ENCODE measurements at regions not wholly inside any gene's neighbourhood (a gene's known extent, or its start where the extent isn't known, plus 50 kb on each side); places are given as distances from the start of the nearest gene placed in this dataset.

DNA sequence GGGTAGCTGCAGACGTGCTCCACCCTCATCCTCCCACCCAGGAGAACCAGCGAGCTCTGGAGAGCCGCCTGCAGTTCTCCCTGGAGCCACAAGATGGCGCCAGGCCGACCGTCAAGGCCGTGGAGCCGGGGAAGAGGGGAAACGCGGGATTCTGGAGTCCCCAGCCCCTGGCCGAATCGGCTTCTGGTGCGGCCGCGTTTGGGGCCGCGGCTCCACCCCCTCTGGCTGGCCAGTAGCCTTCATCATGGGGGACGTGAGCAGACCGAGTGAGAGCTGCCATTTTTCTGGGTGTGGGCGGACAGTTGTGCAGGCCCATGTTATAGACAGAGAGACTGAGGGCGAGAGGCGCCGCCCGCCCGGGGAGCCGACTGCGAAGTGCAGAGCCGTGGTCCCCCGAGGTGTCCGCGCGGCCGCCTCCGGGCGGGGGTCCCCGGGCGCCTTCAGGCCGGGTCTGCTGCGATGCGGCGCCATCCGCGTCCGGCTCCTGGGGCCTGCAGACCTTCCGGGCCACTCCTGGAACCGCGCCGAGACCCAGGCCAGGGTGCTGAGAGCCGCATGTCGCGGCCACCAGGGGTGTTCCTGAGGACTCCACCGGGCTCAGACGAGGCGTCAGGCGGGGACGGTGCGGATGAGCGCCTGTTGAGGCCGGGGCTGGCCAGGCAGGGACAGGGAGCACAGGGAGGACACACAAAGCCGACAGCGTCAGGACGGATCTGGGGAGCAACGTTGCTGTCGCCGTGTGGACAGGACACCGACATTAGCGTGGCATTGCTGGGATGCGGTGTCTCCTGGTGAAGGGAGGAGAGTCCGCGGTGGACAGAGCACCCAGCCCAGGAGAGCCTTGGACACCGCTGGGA lies 418.2 kb upstream of the HS6ST1 start:
- H3K36me3 Mint-ChIP-seq, result no peaks in the 10 kb centered on the region
- ChIA-PET POLR2A (no interaction called here), CTCF (interaction anchor here (0.5 to 1.8 kb wide), 45 partner anchors 9 to 1187 kb away, joined by 3 to 20 read pairs (median 3); no protein-coding TSS in a partner anchor)
- peak overlapping the region; percentile 69 for H3K4me3 Mint-ChIP-seq
- DNase-seq (ENCODE audit: low spot score) (peak; percentile 92), ATAC-seq (peak; percentile 90)
- H3K27me3 Mint-ChIP-seq (ENCODE audit: low read depth), result peaks cover 16% of the 10 kb centered on the region
- no peak overlapping the region for H3K27ac Mint-ChIP-seq
- H3K4me1 Mint-ChIP-seq, result peaks cover 3% of the 10 kb centered on the region; the same call in 1 of the 2 replicates
- no peaks in the 10 kb centered on the region for H3K9me3 Mint-ChIP-seq
- TF ChIP-seq E2F5 (CRISPR knock-in tag; IDR thresholded peaks at IDR 0.05), result 0 out of 2 replicates have a peak, but pooled peaks have one; percentile 43
- peak; percentile 80; the same call in 1 of the 2 replicates for TF ChIP-seq HMGXB4 (CRISPR knock-in tag; IDR thresholded peaks at IDR 0.05)
- TF ChIP-seq ZNF423 (CRISPR knock-in tag; IDR thresholded peaks at IDR 0.05), result 0 out of 2 replicates have a peak, but pooled peaks have one; percentile 2
- TF ChIP-seq CREM (CRISPR knock-in tag; IDR thresholded peaks at IDR 0.05), result no peak
- TF ChIP-seq ATF6 (CRISPR knock-in tag; IDR thresholded peaks at IDR 0.05), result no peak
- TF ChIP-seq, protein P1, sequence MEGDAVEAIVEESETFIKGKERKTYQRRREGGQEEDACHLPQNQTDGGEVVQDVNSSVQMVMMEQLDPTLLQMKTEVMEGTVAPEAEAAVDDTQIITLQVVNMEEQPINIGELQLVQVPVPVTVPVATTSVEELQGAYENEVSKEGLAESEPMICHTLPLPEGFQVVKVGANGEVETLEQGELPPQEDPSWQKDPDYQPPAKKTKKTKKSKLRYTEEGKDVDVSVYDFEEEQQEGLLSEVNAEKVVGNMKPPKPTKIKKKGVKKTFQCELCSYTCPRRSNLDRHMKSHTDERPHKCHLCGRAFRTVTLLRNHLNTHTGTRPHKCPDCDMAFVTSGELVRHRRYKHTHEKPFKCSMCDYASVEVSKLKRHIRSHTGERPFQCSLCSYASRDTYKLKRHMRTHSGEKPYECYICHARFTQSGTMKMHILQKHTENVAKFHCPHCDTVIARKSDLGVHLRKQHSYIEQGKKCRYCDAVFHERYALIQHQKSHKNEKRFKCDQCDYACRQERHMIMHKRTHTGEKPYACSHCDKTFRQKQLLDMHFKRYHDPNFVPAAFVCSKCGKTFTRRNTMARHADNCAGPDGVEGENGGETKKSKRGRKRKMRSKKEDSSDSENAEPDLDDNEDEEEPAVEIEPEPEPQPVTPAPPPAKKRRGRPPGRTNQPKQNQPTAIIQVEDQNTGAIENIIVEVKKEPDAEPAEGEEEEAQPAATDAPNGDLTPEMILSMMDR (IDR thresholded peaks at IDR 0.05), result peak; percentile 99
- peak; percentile 86 for TF ChIP-seq ZNF263 (CRISPR knock-in tag; IDR thresholded peaks at IDR 0.05; ENCODE audit: low read depth)
- TF ChIP-seq, protein P2, sequence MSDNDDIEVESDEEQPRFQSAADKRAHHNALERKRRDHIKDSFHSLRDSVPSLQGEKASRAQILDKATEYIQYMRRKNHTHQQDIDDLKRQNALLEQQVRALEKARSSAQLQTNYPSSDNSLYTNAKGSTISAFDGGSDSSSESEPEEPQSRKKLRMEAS (CRISPR knock-in tag; IDR thresholded peaks at IDR 0.05), result peak; percentile 37; the same call in 1 of the 2 replicates
- 0 out of 2 replicates have a peak, but pooled peaks have one; percentile 15 for TF ChIP-seq SP1 (CRISPR knock-in tag; conservative IDR thresholded peaks at IDR 0.05)
- no peak for TF ChIP-seq MYBL2 (CRISPR knock-in tag; IDR thresholded peaks at IDR 0.05)

GRCh38 chr2:128737546-128737826 lies 418.8 kb upstream of the HS6ST1 start:
- ChIA-PET CTCF (interaction anchor here (0.5 kb wide), 1 partner anchor 698 kb away, joined by 3 read pairs; no protein-coding TSS in a partner anchor), POLR2A (no interaction called here)
- Mint-ChIP-seq H3K9me3 (no peaks in the 10 kb centered on the region), H3K4me1 (peaks cover 3% of the 10 kb centered on the region; the same call in 1 of the 2 replicates), H3K27ac (no peak overlapping the region), H3K36me3 (no peaks in the 10 kb centered on the region), H3K4me3 (no peak overlapping the region), H3K27me3 (ENCODE audit: low read depth) (peaks cover 16% of the 10 kb centered on the region)
- ATAC-seq (no peak), DNase-seq (ENCODE audit: low spot score) (no peak)
- TF ChIP-seq, protein P3, sequence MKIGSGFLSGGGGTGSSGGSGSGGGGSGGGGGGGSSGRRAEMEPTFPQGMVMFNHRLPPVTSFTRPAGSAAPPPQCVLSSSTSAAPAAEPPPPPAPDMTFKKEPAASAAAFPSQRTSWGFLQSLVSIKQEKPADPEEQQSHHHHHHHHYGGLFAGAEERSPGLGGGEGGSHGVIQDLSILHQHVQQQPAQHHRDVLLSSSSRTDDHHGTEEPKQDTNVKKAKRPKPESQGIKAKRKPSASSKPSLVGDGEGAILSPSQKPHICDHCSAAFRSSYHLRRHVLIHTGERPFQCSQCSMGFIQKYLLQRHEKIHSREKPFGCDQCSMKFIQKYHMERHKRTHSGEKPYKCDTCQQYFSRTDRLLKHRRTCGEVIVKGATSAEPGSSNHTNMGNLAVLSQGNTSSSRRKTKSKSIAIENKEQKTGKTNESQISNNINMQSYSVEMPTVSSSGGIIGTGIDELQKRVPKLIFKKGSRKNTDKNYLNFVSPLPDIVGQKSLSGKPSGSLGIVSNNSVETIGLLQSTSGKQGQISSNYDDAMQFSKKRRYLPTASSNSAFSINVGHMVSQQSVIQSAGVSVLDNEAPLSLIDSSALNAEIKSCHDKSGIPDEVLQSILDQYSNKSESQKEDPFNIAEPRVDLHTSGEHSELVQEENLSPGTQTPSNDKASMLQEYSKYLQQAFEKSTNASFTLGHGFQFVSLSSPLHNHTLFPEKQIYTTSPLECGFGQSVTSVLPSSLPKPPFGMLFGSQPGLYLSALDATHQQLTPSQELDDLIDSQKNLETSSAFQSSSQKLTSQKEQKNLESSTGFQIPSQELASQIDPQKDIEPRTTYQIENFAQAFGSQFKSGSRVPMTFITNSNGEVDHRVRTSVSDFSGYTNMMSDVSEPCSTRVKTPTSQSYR (CRISPR knock-in tag; IDR thresholded peaks at IDR 0.05), result no peak
- TF ChIP-seq ZNF232 (CRISPR knock-in tag; IDR thresholded peaks at IDR 0.05) (no peak), HMGXB4 (CRISPR knock-in tag; IDR thresholded peaks at IDR 0.05) (no peak), SMAD3 (CRISPR knock-in tag; IDR thresholded peaks at IDR 0.05; ENCODE audit: borderline replicate concordance) (no peak), PRDM15 (CRISPR knock-in tag; IDR thresholded peaks at IDR 0.05) (no peak), HMGA2 (CRISPR knock-in tag; IDR thresholded peaks at IDR 0.05) (no peak)
- TF ChIP-seq, protein P4, sequence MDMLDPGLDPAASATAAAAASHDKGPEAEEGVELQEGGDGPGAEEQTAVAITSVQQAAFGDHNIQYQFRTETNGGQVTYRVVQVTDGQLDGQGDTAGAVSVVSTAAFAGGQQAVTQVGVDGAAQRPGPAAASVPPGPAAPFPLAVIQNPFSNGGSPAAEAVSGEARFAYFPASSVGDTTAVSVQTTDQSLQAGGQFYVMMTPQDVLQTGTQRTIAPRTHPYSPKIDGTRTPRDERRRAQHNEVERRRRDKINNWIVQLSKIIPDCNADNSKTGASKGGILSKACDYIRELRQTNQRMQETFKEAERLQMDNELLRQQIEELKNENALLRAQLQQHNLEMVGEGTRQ (CRISPR knock-in tag; IDR thresholded peaks at IDR 0.05), result no peak
